NCI-H128 (cell line): ENCODE measurements at regions not wholly inside any gene's neighbourhood (a gene's known extent, or its start where the extent isn't known, plus 50 kb on each side); places are given as distances from the start of the nearest gene placed in this dataset.

ENCODE experiments used
- DNase-seq: peaks from one replicate; lab custom pipeline; 2025; ENCODE audit not compliant: unreplicated experiment; lab: John Stamatoyannopoulos, UW

DNA sequence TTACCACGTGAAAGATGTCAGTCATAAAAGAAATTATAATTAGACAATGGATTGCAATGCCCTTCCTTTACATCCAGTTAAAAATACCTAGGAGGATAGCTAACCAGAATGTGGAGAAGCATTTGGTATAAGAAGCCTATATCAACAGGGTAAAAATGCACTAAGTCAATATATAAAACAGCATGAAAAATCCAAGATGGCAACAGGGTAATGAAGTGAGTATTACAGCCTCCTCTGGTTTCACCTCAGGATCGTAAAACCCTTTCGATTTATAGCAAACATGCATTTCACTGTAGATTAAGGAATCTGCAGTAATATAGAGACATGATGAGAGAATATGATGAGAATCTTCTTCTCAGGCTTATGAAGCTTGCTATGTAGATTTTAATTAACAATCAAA lies 999.3 kb downstream of the NR2F1-AS1 start:
- DNase-seq = no peak

DNA sequence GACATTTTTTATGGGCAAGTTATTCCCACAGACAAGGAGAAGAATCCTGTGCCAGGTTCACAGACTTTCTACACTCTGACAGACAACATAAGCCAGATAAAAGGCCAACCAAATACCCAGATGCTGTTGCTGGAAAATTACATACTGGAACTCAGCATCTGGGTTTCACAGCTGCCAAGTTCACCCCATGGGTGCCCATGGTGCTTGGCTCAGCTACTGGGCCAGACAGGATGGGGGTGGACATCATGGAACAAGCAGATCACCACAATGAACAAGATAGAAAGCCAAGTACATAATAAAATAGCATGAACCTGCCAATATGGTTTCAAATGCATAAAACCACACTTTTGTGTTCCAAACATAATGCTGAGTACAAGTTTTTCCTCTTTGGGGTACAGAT lies 999.8 kb downstream of the NR2F1-AS1 start:
- DNase-seq = no peak

DNA sequence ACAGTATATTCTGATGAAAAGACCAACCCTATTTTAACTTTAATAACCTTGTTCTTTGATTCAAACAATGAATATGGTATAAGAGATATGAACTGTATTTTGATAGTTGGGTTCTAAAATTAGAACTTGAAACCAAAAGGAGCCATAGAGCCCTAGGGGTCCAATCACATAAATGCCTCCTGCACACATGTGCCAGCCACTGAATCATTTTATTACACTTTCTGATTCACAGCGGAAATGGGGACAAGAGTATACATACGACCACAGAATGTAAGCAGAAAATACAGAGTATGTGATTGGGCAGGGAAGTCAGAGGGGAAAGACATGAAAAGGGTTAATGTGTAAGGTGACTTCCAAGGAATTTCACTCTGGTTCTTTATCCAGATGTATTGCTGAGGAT lies 1000.2 kb downstream of the NR2F1-AS1 start:
- no peak for DNase-seq

DNA sequence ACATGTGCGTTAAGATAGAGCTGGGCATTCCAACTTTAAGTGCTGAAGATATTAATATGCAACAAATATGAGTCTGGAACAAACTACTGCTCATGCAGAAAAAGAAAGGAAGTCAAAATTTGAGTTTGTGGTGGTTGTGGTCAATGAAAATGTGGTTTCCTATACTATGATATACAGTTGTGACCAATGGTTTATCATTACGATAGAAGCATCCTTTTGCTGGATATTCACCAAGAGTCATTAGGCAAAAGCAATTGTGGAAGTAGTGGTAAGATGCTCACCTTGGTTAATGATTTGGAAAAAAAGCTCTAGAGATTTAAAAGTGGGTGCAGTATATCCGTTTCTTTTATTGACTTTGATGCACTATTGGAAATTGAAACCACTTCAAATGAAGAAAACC lies 1007.0 kb downstream of the NR2F1-AS1 start:
- no peak for DNase-seq

DNA sequence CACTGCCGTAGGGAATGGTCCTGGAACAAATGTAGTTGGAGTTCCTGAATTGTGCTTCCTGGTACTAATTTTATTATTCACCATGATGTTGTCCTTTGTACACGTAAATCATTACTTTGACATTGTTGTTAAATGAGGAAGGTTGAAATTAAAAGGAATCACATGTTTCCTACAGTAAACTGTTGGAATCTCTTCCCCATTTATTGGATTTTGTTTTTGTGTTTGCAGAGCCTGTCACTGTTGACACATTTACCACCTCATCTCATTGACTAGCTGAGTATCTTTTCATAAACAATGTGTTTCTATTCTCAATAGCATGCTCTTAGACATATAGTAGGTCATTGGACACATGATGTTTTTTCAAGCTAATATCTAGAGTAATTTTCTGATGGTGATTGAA lies 1012.5 kb downstream of the NR2F1-AS1 start:
- no peak for DNase-seq

DNA sequence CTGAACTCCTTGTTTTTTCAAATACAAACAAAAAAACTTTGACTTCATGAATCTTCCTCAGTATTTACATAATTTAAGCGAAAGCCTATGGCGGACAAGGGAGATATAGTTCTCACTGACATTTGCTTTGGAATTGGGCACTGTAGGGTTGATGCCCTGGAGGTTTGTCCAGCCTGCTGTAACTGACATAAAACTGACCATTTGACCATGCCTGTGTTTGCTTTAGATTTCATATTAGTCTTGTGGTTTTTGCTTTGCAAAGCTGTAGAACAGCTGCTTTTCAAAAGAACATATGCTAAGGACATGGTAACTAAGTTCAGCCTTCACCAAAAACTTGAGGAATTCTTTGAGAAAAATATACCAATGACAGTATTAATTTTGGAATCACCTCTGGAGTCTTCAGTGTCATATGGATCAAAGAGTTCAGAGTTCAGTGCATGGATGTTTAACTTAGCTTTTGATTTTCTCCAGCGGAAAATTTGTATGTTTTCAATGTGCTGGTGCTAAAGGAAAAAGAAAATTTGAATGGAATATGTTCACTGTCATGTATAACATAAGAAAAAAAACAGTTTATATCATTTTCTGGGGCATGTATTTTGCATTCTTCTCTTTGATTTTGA lies 1013.1 kb downstream of the NR2F1-AS1 start:
- no peak for DNase-seq

DNA sequence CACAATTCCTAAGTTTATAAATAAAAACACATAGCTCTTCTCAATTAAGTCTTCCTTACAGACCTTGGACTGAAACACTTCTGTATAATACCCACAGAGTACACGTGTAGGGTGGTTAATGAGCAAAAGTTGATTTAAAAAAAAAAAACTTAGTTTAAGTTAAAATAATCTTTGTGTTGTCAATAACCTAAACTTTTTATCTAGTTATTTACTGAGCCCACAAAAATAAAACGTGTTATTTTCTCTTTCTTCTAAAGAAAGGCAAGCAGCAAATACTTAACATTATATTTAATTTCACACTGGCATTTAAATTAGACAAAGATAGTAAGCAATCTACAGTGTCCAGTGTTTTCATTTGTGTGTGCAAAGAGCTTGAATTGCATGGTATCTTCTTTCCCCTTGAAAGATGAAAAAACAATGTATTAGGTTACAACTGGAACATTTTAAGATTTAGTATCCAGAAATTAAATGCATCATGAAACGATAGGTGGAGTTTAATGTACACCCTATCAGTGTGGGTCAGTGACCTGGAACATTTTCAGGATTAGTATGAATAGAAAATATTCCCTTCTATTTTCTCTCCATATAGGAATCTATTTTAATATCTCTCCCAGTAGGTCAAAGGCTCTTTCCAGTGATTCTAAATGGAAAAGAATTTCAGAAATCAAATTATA lies 1014.8 kb downstream of the NR2F1-AS1 start:
- no peak for DNase-seq

DNA sequence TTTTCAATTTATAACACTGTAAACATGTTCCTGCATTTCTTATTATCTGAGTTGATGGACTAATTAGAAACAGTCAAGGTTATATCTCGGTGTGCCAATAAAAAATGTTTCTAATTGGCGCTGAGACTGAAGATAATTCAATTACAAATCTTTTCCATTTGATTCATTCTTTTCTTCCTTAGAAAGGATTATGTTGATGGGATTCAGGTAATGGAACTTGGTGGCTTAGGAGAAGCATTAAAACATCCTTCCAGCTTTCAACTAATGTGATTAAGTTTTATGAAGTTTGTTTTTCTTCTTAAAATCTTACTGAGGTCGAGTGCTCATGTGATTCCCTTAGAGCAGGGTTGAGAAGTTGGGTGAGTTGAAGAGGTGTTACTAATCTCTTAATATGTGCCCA lies 1015.3 kb downstream of the NR2F1-AS1 start:
- DNase-seq = no peak

DNA sequence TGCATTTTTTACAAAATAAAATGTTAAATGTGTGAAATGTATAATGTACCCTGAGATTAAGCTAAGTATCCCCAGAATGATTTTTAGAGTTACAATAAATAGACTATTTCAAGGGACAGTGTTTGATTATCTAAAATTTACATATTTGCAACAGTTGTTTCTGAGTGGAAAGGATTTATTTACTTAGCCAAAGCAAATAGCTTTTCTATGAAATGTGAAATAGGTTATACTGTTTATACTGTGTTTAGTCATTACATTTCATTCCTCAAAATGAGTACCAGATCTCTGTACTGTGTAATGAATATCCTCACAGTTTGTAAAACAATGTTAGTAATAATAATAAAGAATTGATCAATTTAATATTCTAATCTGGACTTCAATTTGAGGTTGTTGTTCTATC lies 1019.0 kb downstream of the NR2F1-AS1 start:
- no peak for DNase-seq

DNA sequence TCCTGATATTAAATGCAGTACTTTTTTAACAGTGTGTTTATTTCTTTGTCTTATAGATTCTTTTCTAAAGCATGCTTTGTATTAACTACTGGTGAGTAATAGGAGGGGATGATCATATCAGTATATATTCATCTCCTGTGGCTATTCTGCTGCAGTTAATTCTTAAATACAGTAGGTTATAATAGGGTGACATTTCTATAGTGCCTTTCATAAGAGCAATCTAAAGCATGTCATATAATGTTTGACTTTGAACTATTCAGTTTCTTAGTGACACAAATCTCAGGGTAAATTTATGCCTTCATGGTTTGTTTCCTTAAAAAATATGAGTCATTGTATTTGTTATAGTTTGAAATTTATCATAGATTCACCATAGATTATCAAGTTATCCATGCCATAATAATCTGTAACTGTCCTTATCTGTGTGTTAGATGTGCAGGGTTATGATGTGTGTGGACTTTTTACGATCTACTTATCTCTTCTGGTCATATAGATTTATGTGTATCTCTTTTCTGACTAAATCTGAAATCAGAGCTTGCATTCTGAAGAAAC lies 1019.5 kb downstream of the NR2F1-AS1 start:
- DNase-seq = no peak

DNA sequence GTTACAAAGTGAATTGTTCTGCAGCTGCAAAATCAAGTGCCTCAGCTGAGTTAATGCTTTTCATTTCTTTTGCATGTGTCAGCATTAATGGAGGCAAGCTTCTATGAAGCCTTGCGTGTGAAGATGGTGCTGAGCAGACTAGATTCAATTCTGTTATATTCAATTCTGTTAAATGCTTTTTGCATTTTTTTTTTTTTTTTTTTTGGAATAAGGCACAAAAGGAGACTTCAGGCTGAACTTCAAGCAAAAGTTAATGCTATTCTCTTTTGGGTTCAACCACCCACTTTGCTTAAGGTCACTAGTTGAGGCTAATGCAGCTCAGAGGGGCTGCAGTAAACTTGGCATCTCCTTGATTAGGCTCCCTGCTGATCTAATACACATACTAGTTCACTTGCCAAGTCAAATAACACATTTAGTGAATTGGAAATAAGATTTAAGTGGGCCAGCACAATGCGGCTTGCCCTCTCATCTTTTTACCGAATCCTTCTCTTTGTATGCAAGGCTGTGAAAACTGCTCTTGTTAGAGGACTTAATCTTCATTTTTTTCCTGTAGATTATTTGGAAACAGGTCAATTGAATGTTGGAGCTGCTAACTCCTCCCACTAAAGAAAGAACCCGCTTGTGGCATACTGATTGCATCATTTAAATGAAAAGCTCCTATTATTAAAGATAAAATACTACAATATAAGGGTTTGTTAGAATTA lies 1020.2 kb downstream of the NR2F1-AS1 start:
- DNase-seq = no peak

DNA sequence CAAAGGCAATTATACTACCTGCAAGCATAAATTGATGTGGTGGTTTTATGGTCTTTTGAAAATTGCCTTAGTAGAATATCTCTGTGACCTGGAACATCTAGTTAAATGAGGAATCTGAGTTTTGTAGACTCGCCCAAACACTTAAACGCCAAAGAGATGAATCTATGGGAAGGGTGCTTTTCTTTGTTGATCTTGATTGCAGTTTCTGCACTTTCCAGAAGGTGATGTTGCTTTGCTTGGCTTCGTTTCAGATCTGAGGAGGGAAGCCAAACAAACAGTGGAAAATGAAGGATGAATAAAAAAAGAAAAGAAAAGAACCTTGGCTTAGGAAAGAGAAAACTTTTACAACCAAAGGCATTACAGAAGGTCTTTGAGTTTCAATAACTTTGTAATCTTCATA lies 1021.2 kb downstream of the NR2F1-AS1 start:
- DNase-seq = no peak

DNA sequence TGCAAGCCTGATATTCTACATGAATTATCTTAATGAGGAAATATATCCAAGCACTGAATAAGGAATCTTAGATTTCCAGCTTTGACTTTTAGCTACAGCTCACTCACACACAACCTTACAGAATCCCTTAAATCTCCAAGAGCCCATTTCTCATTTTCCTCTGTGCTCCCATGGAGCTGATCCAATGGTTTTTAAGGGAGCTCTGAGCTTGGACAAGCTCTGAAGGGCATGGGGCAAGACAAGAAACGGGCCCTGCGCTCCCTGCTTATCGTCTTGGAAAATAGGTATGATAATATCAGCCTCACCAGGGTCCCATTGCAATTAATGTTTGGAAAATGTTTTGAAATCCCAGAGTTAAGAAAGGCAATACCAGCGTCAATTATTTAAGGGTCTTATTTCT lies 1021.7 kb downstream of the NR2F1-AS1 start:
- no peak for DNase-seq

DNA sequence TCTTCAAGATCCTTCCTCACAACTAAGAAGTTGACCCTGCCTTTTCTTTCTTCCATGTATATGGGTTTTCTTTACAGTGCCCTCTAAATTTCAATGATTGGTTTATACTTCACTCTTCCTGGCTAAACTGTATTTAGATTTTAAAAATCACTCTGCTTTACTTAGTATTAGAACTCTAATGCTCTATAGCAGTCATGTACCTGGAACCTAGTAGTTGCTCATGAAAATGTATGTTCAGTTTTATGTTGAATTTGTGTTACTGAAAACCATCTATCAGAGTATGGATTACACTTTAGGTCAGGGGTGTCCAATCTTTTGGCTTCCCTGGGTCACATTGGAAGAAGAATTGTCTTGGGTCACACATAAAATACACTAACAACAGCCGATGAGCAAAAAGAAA lies 1024.3 kb downstream of the NR2F1-AS1 start:
- no peak for DNase-seq

DNA sequence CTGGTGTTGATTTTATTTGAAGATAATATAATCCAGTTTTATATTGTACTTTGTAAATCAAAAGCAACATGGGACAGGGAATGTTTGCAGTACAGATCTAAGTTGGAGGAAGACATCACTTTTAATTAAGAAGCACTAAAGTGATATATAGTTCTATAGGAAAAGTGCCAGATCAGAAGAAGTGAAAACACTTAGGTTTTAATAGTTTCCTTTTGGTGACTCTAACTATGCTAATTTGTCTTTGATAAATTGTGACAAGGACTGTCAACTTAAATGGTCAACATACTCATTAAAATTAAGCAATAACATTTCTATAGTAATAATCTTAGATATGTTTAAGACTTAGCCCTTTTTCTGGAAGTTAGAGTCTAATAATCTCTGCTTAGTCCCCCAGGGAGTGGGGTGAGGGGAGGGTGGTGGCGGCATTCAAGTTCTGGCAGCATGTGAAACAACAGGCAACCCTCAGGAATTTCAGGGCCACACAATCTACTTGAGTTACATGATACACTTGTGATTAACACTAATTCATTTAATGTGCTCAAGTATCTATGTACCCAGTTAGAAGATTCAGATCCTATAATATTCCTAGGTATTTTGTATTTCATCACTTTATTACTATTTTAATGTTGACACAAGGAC lies 1026.5 kb downstream of the NR2F1-AS1 start:
- DNase-seq = no peak

DNA sequence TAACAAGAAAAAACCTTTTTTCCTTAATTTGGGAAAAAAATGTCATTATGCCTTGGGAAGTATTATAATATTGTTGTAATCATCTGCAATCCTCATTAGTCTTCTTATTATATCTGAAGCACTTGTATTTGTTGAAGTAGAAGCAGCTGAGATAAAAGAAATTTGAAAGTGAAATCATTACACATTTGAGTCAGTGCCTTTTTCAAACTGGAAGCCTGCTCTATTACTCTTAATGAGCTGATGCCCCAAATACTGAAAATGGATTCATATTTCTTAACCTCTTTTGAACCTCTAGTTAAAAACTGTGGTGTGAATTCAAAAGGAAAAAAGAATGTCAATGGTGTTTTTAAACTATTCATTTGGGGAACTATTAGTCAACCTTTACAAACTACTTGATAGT lies 1027.7 kb downstream of the NR2F1-AS1 start:
- no peak for DNase-seq

DNA sequence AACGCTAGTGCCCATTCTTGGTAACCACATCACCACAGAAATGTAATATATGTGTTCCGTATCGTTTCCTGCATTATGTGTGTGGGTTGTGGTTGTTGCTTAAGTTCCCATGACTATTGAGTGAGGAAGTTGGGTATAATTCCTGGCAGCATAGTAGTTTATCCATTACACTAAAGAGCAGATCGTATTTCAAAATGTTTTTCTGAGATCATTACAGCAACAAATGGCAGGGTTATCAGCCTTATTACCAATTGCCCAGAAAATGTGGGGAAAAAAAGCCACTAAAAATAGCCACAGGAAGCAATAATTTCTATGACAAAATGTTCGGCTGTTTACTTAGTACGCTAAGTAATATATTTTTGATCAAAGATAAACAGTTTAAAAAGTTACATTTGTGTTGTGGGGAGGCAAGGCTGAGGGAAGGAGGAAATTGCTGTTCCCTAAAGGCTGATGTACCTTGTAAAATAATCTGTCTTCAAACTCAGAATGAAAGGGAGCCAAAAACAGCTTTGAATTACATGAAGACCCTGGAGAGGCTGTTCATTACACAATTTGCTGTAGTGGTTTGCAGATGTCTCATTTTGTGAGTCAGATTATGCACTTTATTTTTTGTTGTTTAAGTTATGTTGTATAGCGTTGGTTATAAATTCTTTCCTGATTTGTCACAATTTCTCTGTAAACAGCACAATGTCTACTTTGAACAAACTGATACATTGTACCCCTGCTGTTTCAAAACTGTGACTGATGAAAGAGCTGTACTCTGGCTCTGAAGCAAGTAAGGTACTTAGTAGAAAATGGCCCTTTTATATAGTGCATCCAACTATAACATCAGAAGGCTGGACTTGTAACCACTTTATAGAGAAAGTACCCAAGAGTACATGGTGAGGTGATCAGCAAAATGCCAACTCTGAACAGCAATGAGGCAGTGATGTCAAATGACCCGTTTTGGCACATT lies 1028.5 kb downstream of the NR2F1-AS1 start:
- no peak for DNase-seq

DNA sequence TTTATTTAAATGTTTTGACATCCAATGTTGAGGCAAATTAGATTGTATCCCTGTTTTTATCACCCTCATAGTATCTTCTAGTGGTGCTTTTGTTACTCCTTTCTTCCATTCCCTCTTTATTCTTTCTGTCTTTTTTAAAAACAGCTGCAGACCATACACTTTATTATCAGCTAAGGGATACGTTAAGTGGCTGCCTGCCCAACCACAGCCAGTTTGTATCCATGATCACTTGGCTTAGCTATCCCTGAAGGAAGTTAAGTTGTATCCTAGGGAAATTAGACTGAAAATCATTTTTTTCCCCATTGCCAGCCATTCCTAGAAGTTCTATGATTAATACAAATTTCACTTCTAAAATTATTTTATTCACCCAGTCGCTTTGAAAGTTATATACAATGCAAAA lies 1032.7 kb downstream of the NR2F1-AS1 start:
- DNase-seq = no peak

DNA sequence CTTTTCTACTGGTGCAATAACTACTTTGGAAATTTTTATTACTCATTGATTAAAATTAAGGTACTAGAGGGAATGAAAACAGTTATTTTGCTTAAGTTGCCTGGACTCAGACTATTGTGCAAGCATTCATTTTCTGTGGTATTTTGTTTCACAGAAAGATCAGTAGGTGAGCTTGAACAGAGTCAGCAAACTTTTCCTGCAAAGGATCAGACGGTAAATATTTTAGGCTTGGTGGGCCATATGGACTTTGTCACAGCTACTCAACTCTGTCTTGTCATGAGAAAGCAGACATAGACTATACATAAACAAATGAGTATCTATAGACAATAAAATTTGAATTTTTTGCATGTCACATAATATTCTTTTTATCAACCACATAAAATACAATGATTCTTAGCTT lies 1036.4 kb downstream of the NR2F1-AS1 start:
- no peak for DNase-seq

DNA sequence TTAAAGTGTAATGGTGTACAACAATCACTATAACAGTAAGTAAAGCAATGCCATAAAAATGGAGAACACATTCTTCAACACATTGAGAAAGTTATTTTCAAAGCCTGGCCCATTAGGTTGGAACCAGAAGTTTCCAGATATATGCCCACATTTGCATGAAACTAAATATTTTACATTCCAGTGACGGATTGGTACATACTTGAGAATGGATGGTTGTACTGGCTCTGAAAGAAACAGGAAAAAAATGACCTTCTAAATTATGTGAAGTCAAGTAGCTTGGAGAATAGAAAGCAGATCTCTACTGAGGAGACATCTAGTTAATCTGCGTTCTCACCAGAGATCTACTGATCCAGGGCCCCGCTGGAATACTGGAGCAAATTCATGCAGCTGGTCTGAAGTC lies 1037.0 kb downstream of the NR2F1-AS1 start:
- DNase-seq = no peak

DNA sequence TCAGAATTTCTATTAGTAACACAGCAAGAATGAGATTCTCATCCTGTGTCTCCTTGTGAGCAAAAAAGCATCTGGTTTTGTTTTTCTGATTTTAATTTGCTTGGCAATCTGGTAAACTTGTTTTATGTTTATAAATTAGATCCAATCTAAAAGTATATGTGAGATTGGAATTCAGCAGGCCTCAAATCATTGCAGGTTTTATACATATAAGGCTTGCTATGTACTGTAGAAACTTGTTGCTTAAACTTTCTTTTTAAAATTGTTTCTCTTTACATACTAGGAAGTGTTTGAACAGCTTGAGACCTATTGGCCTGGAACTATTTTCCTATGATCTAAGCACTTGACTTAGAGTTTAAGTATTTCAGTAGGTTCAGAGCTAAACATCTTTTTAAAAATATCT lies 1037.8 kb downstream of the NR2F1-AS1 start:
- no peak for DNase-seq
